Upper lobe of left lung (tissue), 6 donors: ENCODE measurements at regions not wholly inside any gene's neighbourhood (a gene's known extent, or its start where the extent isn't known, plus 50 kb on each side); places are given as distances from the start of the nearest gene placed in this dataset.

Source experiments
- ATAC-seq, 2 donors: fragments of 200-7000 bp; cut with Tn5 transposase; one replicate each; pipeline ENCODE4 v1.9.1; 2022; ENCODE audit warnings: mild to moderate bottlenecking in 2 of 2, moderate library complexity in 2 of 2; ENCODE audit not compliant: low FRiP score in 2 of 2
- DNase-seq, 2 donors: peaks; one replicate each; pipeline ENCODE4 v3.0.0-alpha.2; 2019 to 2020
- H3K27ac ChIP-seq, 4 donors: fragments of 200-600 bp; sonication (generic); one replicate each; pipeline ENCODE4 v1.5.1; 2016 to 2019
- H3K27me3 ChIP-seq, 4 donors: fragments of 200-600 bp; sonication (generic); one replicate each; pipeline ENCODE4 v1.5.1; 2017 to 2019
- H3K36me3 ChIP-seq, 4 donors: fragments of 200-600 bp; sonication (generic); one replicate each; pipeline ENCODE4 v1.5.1; 2016 to 2019
- H3K4me1 ChIP-seq, 4 donors: fragments of 200-600 bp; sonication (generic); one replicate each; pipeline ENCODE4 v1.5.1; 2018 to 2019
- H3K4me3 ChIP-seq, 4 donors: fragments of 200-600 bp; sonication (generic); one replicate each; pipeline ENCODE4 v1.5.1; 2017 to 2019; ENCODE audit warnings: mild to moderate bottlenecking in 2 of 4, moderate library complexity in 1 of 4
- H3K9me3 ChIP-seq, 4 donors: fragments of 200-600 bp; sonication (generic); one replicate each; pipeline ENCODE4 v1.5.1; 2018 to 2019
- EP300 ChIP-seq, 4 donors: sonication (generic); formaldehyde crosslinking; IDR thresholded peaks; one replicate each; pipeline ENCODE4 v1.5.1; 2017; ENCODE audit warnings: antibody characterized with exemption in 4 of 4, control low read depth in 2 of 4
- POLR2A ChIP-seq, 4 donors: fragments of 450-650 bp; IDR thresholded peaks; one replicate each; pipeline ENCODE4 v1.5.1; 2016 to 2017; ENCODE audit warnings: antibody characterized with exemption in 4 of 4, mild to moderate bottlenecking in 2 of 4
- POLR2AphosphoS5 ChIP-seq, 2 donors: sonication (generic); formaldehyde crosslinking; IDR thresholded peaks; one replicate each; pipeline ENCODE4 v1.5.1; 2017; ENCODE audit warnings: antibody characterized with exemption in 2 of 2
- WGBS, 2 donors: methylation state at CpG; one replicate each; pipeline ENCODE4 v1.1.5; 2017 to 2018; 5-methylcytosine and 5-hydroxymethylcytosine counted together
- TF ChIP-seq, protein P1 (sequence below), 6 experiments: fragments of 450-650 bp in 4 of 6; fragments of 200-600 bp in 2 of 6; sonication (generic) in 2 of 6; IDR thresholded peaks; one replicate each; pipeline ENCODE4 v1.5.1; 2016 to 2019; ENCODE audit warnings: antibody characterized with exemption in 6 of 6
- donor health status: DM: no; HTN: no; CAD: no; lungs with moderate emphysema.
- donor health status: DM: no; HTN: yes; CAD: no; lungs with severe emphysema.

DNA sequence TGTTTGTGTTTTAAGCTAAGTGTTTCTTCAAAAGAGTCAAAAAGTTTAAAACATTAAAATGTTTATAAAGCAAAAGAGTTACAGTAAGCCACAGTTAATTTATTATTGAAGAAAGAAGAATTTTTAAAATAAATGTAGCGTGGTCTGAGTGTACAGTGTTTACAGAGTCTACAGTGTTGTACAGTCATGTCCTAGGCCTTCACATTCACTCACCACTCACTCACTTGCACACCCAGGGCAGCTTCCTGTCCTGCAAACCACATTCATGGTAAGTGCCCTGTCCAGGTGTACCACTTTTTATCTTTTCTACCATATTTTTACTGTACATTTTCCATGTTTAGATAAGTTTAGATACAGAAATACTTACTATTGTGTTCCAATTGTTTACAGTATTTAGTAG is 239.7 kb upstream of the AGA start:
- ATAC-seq, result no peak
- 83 to 90% methylated on average over 1 of the region's 1 CpG for WGBS, 2 donors

DNA sequence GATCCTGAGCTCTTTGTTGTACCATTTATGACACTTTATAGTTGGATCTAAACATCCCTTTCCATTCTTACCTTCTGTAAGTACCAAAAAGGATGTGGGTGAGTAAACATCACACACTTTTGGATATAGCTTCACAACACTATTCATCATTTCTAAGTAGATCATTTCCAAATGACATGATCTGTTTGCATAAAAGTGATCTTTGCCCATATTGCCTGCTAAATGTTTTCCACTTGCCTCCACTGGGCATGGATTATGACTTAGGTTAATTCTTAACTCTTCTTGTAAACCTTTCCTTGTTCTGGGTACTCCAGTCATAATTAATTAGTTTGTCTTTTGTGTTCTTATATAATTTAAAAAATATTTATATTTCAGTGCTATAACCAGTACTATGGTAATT is 244.9 kb upstream of the AGA start:
- ATAC-seq, result no peak
- H3K4me1 ChIP-seq, result no peaks in the 10 kb centered on the region
- TF ChIP-seq, protein P1, sequence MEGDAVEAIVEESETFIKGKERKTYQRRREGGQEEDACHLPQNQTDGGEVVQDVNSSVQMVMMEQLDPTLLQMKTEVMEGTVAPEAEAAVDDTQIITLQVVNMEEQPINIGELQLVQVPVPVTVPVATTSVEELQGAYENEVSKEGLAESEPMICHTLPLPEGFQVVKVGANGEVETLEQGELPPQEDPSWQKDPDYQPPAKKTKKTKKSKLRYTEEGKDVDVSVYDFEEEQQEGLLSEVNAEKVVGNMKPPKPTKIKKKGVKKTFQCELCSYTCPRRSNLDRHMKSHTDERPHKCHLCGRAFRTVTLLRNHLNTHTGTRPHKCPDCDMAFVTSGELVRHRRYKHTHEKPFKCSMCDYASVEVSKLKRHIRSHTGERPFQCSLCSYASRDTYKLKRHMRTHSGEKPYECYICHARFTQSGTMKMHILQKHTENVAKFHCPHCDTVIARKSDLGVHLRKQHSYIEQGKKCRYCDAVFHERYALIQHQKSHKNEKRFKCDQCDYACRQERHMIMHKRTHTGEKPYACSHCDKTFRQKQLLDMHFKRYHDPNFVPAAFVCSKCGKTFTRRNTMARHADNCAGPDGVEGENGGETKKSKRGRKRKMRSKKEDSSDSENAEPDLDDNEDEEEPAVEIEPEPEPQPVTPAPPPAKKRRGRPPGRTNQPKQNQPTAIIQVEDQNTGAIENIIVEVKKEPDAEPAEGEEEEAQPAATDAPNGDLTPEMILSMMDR (IDR thresholded peaks at IDR 0.05), result no peak
- TF ChIP-seq POLR2A (IDR thresholded peaks at IDR 0.05) (no peak), POLR2AphosphoS5 (IDR thresholded peaks at IDR 0.05) (no peak), EP300 (IDR thresholded peaks at IDR 0.05) (no peak)

More for the DNA sequence above, 239.7 kb upstream of the AGA start:
- Histone ChIP-seq H3K27ac (no peak overlapping the region), H3K27me3 (no peaks in the 10 kb centered on the region), H3K36me3 (no peaks in the 10 kb centered on the region), H3K9me3 (no peaks in the 10 kb centered on the region), H3K4me1 (no peaks in the 10 kb centered on the region), H3K4me3 (no peak overlapping the region)
- TF ChIP-seq, protein P1 (IDR thresholded peaks at IDR 0.05), result no peak
- no peak for TF ChIP-seq POLR2AphosphoS5 (IDR thresholded peaks at IDR 0.05)
- no peak for TF ChIP-seq POLR2A (IDR thresholded peaks at IDR 0.05)
- no peak for TF ChIP-seq EP300 (IDR thresholded peaks at IDR 0.05)
- DNase-seq, result no peak

DNA sequence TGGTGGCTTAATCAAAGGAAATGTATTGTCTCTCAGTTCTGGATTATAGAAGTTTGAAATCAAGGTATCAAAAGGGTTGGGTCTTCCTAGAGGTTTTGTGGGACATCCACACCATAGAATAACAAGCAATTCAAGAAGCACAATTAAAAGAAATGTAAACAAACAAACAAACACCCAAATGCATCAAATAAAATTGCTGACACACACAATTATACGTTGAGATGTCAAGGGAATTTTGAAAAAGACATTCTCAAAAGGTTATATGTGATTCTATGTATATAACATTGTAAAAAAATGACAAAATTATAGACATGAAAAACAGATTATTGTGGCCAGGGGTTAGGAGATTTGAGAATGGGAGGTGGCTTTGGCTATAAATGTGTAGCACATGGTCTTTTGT is 250.7 kb upstream of the AGA start:
- DNase-seq, result no peak
- no peak overlapping the region for H3K27ac ChIP-seq
- no peaks in the 10 kb centered on the region for H3K4me1 ChIP-seq
- no peaks in the 10 kb centered on the region for H3K36me3 ChIP-seq
- TF ChIP-seq POLR2AphosphoS5 (IDR thresholded peaks at IDR 0.05) (no peak), EP300 (IDR thresholded peaks at IDR 0.05) (no peak)
- no peaks in the 10 kb centered on the region for H3K27me3 ChIP-seq
- 80 to 84% methylated on average over 1 of the region's 1 CpG for WGBS, 2 donors
- no peak for ATAC-seq
- no peak overlapping the region for H3K4me3 ChIP-seq
- no peaks in the 10 kb centered on the region for H3K9me3 ChIP-seq

More for the DNA sequence above, 244.9 kb upstream of the AGA start:
- Histone ChIP-seq H3K4me3 (no peak overlapping the region), H3K36me3 (no peaks in the 10 kb centered on the region), H3K27ac (no peak overlapping the region), H3K27me3 (no peaks in the 10 kb centered on the region), H3K9me3 (no peaks in the 10 kb centered on the region)
- DNase-seq, result no peak

DNA sequence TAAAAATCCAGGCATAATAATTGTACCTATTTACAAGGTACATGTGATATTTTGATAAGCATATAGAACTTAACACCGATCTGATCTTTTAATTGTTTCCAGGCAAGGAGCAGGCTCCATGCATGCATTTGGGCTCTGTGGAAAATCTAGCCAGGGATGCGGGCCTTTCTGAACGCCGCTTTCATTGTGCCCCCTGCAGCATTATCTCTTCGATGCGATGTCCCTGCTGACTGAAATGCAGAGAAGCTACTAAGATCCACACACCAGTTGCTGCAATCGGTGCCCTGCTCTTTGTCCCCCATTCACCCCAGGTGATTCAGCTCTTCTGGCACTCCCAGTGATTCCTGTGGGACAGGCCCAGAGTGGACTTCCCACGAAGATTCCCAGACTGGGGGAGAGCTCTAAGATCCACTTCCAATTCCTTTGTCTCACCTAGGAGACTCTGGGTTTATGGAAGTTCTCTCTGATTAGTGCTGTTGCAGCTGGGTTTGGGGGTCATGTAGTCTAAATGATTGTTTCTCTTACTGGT is 254.3 kb upstream of the AGA start:
- Histone ChIP-seq H3K36me3 (no peaks in the 10 kb centered on the region), H3K27ac (no peak overlapping the region), H3K4me3 (no peak overlapping the region), H3K27me3 (no peaks in the 10 kb centered on the region), H3K9me3 (no peaks in the 10 kb centered on the region), H3K4me1 (no peaks in the 10 kb centered on the region)
- no peak for TF ChIP-seq EP300 (IDR thresholded peaks at IDR 0.05)
- ATAC-seq, result no peak
- 61 to 63% methylated on average over 8 of the region's 8 CpGs for WGBS, 2 donors
- DNase-seq, result no peak

DNA sequence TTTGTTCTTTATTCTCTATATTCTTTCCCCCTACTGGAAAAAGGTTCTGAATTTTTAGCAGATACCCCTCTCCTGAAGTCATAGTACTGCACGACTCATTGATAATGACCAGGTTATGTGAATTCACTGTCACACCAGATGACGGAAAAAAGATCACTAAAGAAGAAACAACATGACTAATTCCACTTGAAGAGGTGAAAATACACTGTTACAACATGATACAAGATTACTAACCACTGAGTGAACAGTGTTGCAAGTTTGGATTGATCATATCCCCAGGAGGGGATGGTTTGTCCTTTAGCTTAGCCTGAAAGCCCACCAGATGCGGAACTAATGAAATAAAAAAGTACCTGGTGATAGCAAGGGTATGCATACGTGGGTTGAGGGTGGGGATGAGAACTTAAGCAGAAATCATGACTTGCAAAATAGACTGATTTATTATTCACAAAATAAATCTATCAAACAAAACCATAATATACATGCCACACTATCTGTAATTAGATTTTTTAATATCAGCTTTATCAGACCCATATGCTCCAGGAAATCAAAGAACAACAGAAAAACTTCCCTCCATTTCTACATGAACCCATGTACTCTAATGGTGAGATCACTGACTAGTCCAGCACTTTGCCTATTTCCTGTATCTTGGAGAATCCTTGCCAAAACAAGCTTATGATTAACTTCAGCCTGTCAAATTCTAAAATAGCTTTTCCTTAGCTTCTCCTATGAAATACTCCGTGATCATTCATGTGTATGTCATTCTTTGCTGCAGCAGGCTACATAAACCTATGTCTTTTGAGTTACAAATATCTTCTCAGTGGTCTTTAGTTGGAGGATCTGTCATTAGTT is 257.4 kb upstream of the AGA start:
- 61 to 72% methylated on average over 5 of the region's 5 CpGs for WGBS, 2 donors
- DNase-seq, result no peak

More for the DNA sequence above, 257.4 kb upstream of the AGA start:
- Histone ChIP-seq H3K9me3 (no peaks in the 10 kb centered on the region), H3K27me3 (no peaks in the 10 kb centered on the region), H3K27ac (no peak overlapping the region), H3K36me3 (no peaks in the 10 kb centered on the region), H3K4me1 (no peaks in the 10 kb centered on the region), H3K4me3 (no peak overlapping the region)
- no peak for TF ChIP-seq EP300 (IDR thresholded peaks at IDR 0.05)
- TF ChIP-seq POLR2A (IDR thresholded peaks at IDR 0.05), result no peak
- TF ChIP-seq, protein P1 (IDR thresholded peaks at IDR 0.05), result no peak
- no peak for TF ChIP-seq POLR2AphosphoS5 (IDR thresholded peaks at IDR 0.05)
- ATAC-seq, result no peak
